Neural cell (in vitro differentiated cells): ENCODE measurements at regions not wholly inside any gene's neighbourhood (a gene's known extent, or its start where the extent isn't known, plus 50 kb on each side); places are given as distances from the start of the nearest gene placed in this dataset.

Experiments used
- SMC3 ChIP-seq: fragments of 450-650 bp; conservative IDR thresholded peaks from 2 replicates; pipeline ENCODE4 v1.6.1; 2014; ENCODE audit warnings: antibody characterized with exemption, mild to moderate bottlenecking, moderate library complexity; ENCODE audit not compliant: poor library complexity
- TF ChIP-seq, protein P1 (sequence below): fragments of 450-650 bp; IDR thresholded peaks from 2 replicates; pipeline ENCODE4 v1.5.1; 2014; ENCODE audit warnings: antibody characterized with exemption, mild to moderate bottlenecking, moderate library complexity; ENCODE audit not compliant: poor library complexity, severe bottlenecking
- TF ChIP-seq, protein P2 (sequence below): IDR thresholded peaks from 2 replicates; pipeline ENCODE4 v1.6.1; 2012; ENCODE audit warnings: borderline replicate concordance

DNA sequence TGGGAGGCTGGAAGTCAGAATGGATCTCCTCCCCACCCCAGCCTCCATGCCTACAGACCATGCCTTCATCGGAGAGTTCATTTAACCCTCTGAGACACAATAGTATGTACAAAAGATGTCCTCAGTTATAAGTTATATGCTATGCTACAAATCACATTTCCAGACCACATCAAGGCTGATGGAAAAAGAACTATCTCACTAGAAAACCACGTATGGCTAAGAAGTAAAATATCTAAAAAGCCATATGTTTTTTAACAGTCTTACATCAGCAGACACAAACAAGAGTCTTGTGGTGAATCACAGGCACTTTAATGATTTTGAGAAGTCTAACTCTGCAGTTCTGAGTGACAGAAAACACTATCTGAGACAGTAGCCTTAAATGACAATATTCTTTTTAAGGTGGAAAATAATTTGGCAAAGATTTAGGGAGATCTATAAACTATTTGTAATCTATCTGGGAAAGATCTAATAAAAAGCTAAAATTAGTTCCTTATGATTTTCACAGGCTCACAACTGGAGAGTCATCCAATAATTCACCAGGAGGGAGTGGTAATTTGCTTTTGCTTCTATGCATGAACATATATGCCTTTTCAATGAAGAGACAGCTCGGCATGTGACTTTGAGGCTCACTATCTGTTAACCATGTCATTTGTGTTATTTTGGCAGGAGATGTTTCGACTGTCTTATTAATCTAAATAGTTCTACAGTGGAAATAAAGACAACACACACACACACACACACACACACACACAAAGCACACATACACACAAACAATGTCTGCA is 197.5 kb downstream of the IRS1 start:
- TF ChIP-seq SMC3, result no peak
- TF ChIP-seq, protein P1, sequence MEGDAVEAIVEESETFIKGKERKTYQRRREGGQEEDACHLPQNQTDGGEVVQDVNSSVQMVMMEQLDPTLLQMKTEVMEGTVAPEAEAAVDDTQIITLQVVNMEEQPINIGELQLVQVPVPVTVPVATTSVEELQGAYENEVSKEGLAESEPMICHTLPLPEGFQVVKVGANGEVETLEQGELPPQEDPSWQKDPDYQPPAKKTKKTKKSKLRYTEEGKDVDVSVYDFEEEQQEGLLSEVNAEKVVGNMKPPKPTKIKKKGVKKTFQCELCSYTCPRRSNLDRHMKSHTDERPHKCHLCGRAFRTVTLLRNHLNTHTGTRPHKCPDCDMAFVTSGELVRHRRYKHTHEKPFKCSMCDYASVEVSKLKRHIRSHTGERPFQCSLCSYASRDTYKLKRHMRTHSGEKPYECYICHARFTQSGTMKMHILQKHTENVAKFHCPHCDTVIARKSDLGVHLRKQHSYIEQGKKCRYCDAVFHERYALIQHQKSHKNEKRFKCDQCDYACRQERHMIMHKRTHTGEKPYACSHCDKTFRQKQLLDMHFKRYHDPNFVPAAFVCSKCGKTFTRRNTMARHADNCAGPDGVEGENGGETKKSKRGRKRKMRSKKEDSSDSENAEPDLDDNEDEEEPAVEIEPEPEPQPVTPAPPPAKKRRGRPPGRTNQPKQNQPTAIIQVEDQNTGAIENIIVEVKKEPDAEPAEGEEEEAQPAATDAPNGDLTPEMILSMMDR, result no peak
- TF ChIP-seq, protein P2, sequence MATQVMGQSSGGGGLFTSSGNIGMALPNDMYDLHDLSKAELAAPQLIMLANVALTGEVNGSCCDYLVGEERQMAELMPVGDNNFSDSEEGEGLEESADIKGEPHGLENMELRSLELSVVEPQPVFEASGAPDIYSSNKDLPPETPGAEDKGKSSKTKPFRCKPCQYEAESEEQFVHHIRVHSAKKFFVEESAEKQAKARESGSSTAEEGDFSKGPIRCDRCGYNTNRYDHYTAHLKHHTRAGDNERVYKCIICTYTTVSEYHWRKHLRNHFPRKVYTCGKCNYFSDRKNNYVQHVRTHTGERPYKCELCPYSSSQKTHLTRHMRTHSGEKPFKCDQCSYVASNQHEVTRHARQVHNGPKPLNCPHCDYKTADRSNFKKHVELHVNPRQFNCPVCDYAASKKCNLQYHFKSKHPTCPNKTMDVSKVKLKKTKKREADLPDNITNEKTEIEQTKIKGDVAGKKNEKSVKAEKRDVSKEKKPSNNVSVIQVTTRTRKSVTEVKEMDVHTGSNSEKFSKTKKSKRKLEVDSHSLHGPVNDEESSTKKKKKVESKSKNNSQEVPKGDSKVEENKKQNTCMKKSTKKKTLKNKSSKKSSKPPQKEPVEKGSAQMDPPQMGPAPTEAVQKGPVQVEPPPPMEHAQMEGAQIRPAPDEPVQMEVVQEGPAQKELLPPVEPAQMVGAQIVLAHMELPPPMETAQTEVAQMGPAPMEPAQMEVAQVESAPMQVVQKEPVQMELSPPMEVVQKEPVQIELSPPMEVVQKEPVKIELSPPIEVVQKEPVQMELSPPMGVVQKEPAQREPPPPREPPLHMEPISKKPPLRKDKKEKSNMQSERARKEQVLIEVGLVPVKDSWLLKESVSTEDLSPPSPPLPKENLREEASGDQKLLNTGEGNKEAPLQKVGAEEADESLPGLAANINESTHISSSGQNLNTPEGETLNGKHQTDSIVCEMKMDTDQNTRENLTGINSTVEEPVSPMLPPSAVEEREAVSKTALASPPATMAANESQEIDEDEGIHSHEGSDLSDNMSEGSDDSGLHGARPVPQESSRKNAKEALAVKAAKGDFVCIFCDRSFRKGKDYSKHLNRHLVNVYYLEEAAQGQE, result no peak
